ENCODE measurements at regions not wholly inside any gene's neighbourhood (a gene's known extent, or its start where the extent isn't known, plus 50 kb on each side); places are given as distances from the start of the nearest gene placed in this dataset.
"Not testable (repeated sequence)": the region's sequence is repeated elsewhere in the genome, so short reads cannot be mapped to it uniquely, and the experiment has no call there.

- Histone ChIP-seq H2AFZ (ENCODE audit: insufficient read depth, low read length, poor library complexity) (no peak overlapping the region), H4K12ac (ENCODE audit: low read depth, low read length) (no peak overlapping the region), H3K36me3 (ENCODE audit: control insufficient read depth in 1 of 2, insufficient read depth in 2 of 2, low read length in 2 of 2) (no peaks in the 10 kb centered on the region), H3K9ac (ENCODE audit: low read length) (no peak overlapping the region), H3K9me3 (ENCODE audit: insufficient read depth, low read depth, low read length) (no peaks in the 10 kb centered on the region), H3K79me2 (ENCODE audit: control insufficient read depth, insufficient read depth, low read length, poor library complexity) (no peaks in the 10 kb centered on the region), H3K4ac (ENCODE audit: low read depth, low read length) (no peak overlapping the region), H3K4me3 (ENCODE audit: low read depth, low read length) (no peak overlapping the region), H4K8ac (ENCODE audit: low read depth, low read length) (no peak overlapping the region), H4K91ac (ENCODE audit: low read depth, low read length) (no peak overlapping the region), H2BK120ac (ENCODE audit: insufficient read depth, low read length, poor library complexity) (no peak overlapping the region), H2BK5ac (ENCODE audit: low read depth, low read length, poor library complexity) (no peak overlapping the region), H3K27me3 (ENCODE audit: insufficient read depth, low read length) (no peaks in the 10 kb centered on the region), H3K79me1 (ENCODE audit: low read length) (no peaks in the 10 kb centered on the region), H3K27ac (ENCODE audit: low read depth, low read length) (no peak overlapping the region), H3K23ac (ENCODE audit: low read length) (no peak overlapping the region), H3K18ac (ENCODE audit: low read length) (no peak overlapping the region), H3K14ac (ENCODE audit: low read length) (no peak overlapping the region), H2AK5ac (ENCODE audit: low read length) (no peak overlapping the region), H3K4me1 (ENCODE audit: control insufficient read depth in 1 of 2, insufficient read depth in 2 of 2, low read length in 2 of 2) (no peaks in the 10 kb centered on the region), H3K4me2 (ENCODE audit: low read length) (no peak overlapping the region), H2BK12ac (ENCODE audit: low read length) (no peak overlapping the region)
- DNase-seq, result no peak
- WGBS (ENCODE audit: extremely low coverage, insufficient coverage, insufficient read length), result no CpG with 5 or more reads among the region's 2 CpGs
Observed at GRCh38 chr4:19478791-19479190, 772.9 kb upstream of the SLIT2 start.

- Histone ChIP-seq H3K4me2 (ENCODE audit: low read length) (no peak overlapping the region), H3K14ac (ENCODE audit: low read length) (no peak overlapping the region), H4K8ac (ENCODE audit: low read depth, low read length) (no peak overlapping the region), H3K27ac (ENCODE audit: low read depth, low read length) (no peak overlapping the region), H2BK5ac (ENCODE audit: low read depth, low read length, poor library complexity) (no peak overlapping the region), H2AFZ (ENCODE audit: insufficient read depth, low read length, poor library complexity) (no peak overlapping the region), H2BK12ac (ENCODE audit: low read length) (no peak overlapping the region), H3K4me1 (ENCODE audit: control insufficient read depth in 1 of 2, insufficient read depth in 2 of 2, low read length in 2 of 2) (no peaks in the 10 kb centered on the region), H2AK5ac (ENCODE audit: low read length) (no peak overlapping the region), H4K91ac (ENCODE audit: low read depth, low read length) (no peak overlapping the region), H3K4ac (ENCODE audit: low read depth, low read length) (no peak overlapping the region), H2BK120ac (ENCODE audit: insufficient read depth, low read length, poor library complexity) (no peak overlapping the region), H3K4me3 (ENCODE audit: low read depth, low read length) (no peak overlapping the region), H3K27me3 (ENCODE audit: insufficient read depth, low read length) (no peaks in the 10 kb centered on the region), H3K9me3 (ENCODE audit: insufficient read depth, low read depth, low read length) (no peaks in the 10 kb centered on the region), H3K18ac (ENCODE audit: low read length) (no peak overlapping the region), H4K12ac (ENCODE audit: low read depth, low read length) (no peak overlapping the region), H3K79me2 (ENCODE audit: control insufficient read depth, insufficient read depth, low read length, poor library complexity) (no peaks in the 10 kb centered on the region), H3K79me1 (ENCODE audit: low read length) (no peaks in the 10 kb centered on the region), H3K9ac (ENCODE audit: low read length) (no peak overlapping the region), H3K23ac (ENCODE audit: low read length) (no peak overlapping the region), H3K36me3 (ENCODE audit: control insufficient read depth in 1 of 2, insufficient read depth in 2 of 2, low read length in 2 of 2) (no peaks in the 10 kb centered on the region)
- WGBS (ENCODE audit: extremely low coverage, insufficient coverage, insufficient read length), result no CpG with 5 or more reads among the region's 1 CpG
- DNase-seq, result no peak
Observed at GRCh38 chr4:19473569-19473968, 778.1 kb upstream of the SLIT2 start.

- no peak overlapping the region for H2BK12ac ChIP-seq (ENCODE audit: low read length)
- H3K27me3 ChIP-seq (ENCODE audit: insufficient read depth, low read length), result no peaks in the 10 kb centered on the region
- H3K23ac ChIP-seq (ENCODE audit: low read length), result no peak overlapping the region
- H2AK5ac ChIP-seq (ENCODE audit: low read length), result no peak overlapping the region
- H3K36me3 ChIP-seq (ENCODE audit: control insufficient read depth in 1 of 2, insufficient read depth in 2 of 2, low read length in 2 of 2), result no peaks in the 10 kb centered on the region
- no peak overlapping the region for H4K12ac ChIP-seq (ENCODE audit: low read depth, low read length)
- no peak overlapping the region for H3K9ac ChIP-seq (ENCODE audit: low read length)
- no peak overlapping the region for H3K4me2 ChIP-seq (ENCODE audit: low read length)
- no peak overlapping the region for H4K8ac ChIP-seq (ENCODE audit: low read depth, low read length)
- H3K79me2 ChIP-seq (ENCODE audit: control insufficient read depth, insufficient read depth, low read length, poor library complexity), result no peaks in the 10 kb centered on the region
- no peak overlapping the region for H2AFZ ChIP-seq (ENCODE audit: insufficient read depth, low read length, poor library complexity)
- H3K18ac ChIP-seq (ENCODE audit: low read length), result no peak overlapping the region
- no peaks in the 10 kb centered on the region for H3K9me3 ChIP-seq (ENCODE audit: insufficient read depth, low read depth, low read length)
- H3K27ac ChIP-seq (ENCODE audit: low read depth, low read length), result no peak overlapping the region
- no peak overlapping the region for H4K91ac ChIP-seq (ENCODE audit: low read depth, low read length)
- no peak overlapping the region for H3K4me3 ChIP-seq (ENCODE audit: low read depth, low read length)
- H2BK120ac ChIP-seq (ENCODE audit: insufficient read depth, low read length, poor library complexity), result no peak overlapping the region
- no peaks in the 10 kb centered on the region for H3K79me1 ChIP-seq (ENCODE audit: low read length)
- H2BK5ac ChIP-seq (ENCODE audit: low read depth, low read length, poor library complexity), result no peak overlapping the region
- WGBS (ENCODE audit: extremely low coverage, insufficient coverage, insufficient read length), result no CpG with 5 or more reads among the region's 1 CpG
- no peak overlapping the region for H3K14ac ChIP-seq (ENCODE audit: low read length)
- no peak for DNase-seq
- no peak overlapping the region for H3K4ac ChIP-seq (ENCODE audit: low read depth, low read length)
- H3K4me1 ChIP-seq (ENCODE audit: control insufficient read depth in 1 of 2, insufficient read depth in 2 of 2, low read length in 2 of 2), result no peaks in the 10 kb centered on the region
Observed at GRCh38 chr4:19472666-19473065, 779.0 kb upstream of the SLIT2 start.

GRCh38 chr4:19470001-19470400 is 781.7 kb upstream of the SLIT2 start:
- not testable (repeated sequence) for H3K79me1 ChIP-seq (ENCODE audit: low read length); H3K9me3 ChIP-seq (ENCODE audit: insufficient read depth, low read depth, low read length); H2BK12ac ChIP-seq (ENCODE audit: low read length); H3K36me3 ChIP-seq (ENCODE audit: control insufficient read depth in 1 of 2, insufficient read depth in 2 of 2, low read length in 2 of 2); H3K79me2 ChIP-seq (ENCODE audit: control insufficient read depth, insufficient read depth, low read length, poor library complexity); H3K4me2 ChIP-seq (ENCODE audit: low read length); H4K91ac ChIP-seq (ENCODE audit: low read depth, low read length); H4K12ac ChIP-seq (ENCODE audit: low read depth, low read length); H4K8ac ChIP-seq (ENCODE audit: low read depth, low read length); H2BK5ac ChIP-seq (ENCODE audit: low read depth, low read length, poor library complexity); H2AFZ ChIP-seq (ENCODE audit: insufficient read depth, low read length, poor library complexity); H3K18ac ChIP-seq (ENCODE audit: low read length); H3K9ac ChIP-seq (ENCODE audit: low read length); H2BK120ac ChIP-seq (ENCODE audit: insufficient read depth, low read length, poor library complexity); H3K27ac ChIP-seq (ENCODE audit: low read depth, low read length); H2AK5ac ChIP-seq (ENCODE audit: low read length); H3K23ac ChIP-seq (ENCODE audit: low read length); H3K27me3 ChIP-seq (ENCODE audit: insufficient read depth, low read length); H3K4me3 ChIP-seq (ENCODE audit: low read depth, low read length); H3K4ac ChIP-seq (ENCODE audit: low read depth, low read length); H3K4me1 ChIP-seq (ENCODE audit: control insufficient read depth in 1 of 2, insufficient read depth in 2 of 2, low read length in 2 of 2); H3K14ac ChIP-seq (ENCODE audit: low read length); DNase-seq
- no CpG with 5 or more reads among the region's 5 CpGs for whole genome bisulfite sequencing (ENCODE audit: extremely low coverage, insufficient coverage, insufficient read length)
